ENCODE measurements at regions not wholly inside any gene's neighbourhood (a gene's known extent, or its start where the extent isn't known, plus 50 kb on each side); places are given as distances from the start of the nearest gene placed in this dataset.

GRCh38 chr3:194852345-194852744 is 166.7 kb downstream of the FAM43A start:
- Histone ChIP-seq H3K36me3 (ENCODE audit: control insufficient read depth, insufficient read depth, low read length) (no peaks in the 10 kb centered on the region), H3K27ac (ENCODE audit: low read length) (no peak overlapping the region), H3K4me3 (ENCODE audit: low read length) (no peak overlapping the region), H3K4me1 (ENCODE audit: control insufficient read depth, insufficient read depth, low read length) (no peaks in the 10 kb centered on the region), H3K9me3 (ENCODE audit: control insufficient read depth, insufficient read depth, low read length) (no peaks in the 10 kb centered on the region), H3K27me3 (ENCODE audit: control insufficient read depth, insufficient read depth, low read length) (no peaks in the 10 kb centered on the region)
- Mint-ChIP-seq H3K27ac (no peak overlapping the region), H3K4me3 (no peak overlapping the region), H3K9me3 (no peaks in the 10 kb centered on the region), H3K4me1 (no peaks in the 10 kb centered on the region), H3K36me3 (no peaks in the 10 kb centered on the region), H3K27me3 (ENCODE audit: low read depth in 2 of 2) (peaks cover 4 to 5% of the 10 kb centered on the region in 2 donors)
- intact Hi-C loops (cut with micrococcal nuclease) = no loop called here
- no peak for TF ChIP-seq CTCF (IDR thresholded peaks at IDR 0.05)
- 93% methylated on average over 22 of the region's 22 CpGs for WGBS (ENCODE audit: insufficient coverage)
- ATAC-seq (no peak), DNase-seq (no peak)

- ATAC-seq (no peak), DNase-seq (no peak)
- no peaks in the 10 kb centered on the region for H3K9me3 Mint-ChIP-seq
- WGBS (ENCODE audit: insufficient coverage) = 62% methylated on average over 16 of the region's 16 CpGs
- no peaks in the 10 kb centered on the region for H3K4me1 Mint-ChIP-seq
- no peaks in the 10 kb centered on the region for H3K36me3 Mint-ChIP-seq
- no peaks in the 10 kb centered on the region for H3K4me1 ChIP-seq (ENCODE audit: control insufficient read depth, insufficient read depth, low read length)
- intact Hi-C loops (cut with micrococcal nuclease) = no loop called here
- no peaks in the 10 kb centered on the region for H3K36me3 ChIP-seq (ENCODE audit: control insufficient read depth, insufficient read depth, low read length)
- H3K4me3 ChIP-seq (ENCODE audit: low read length) = no peak overlapping the region
- no peaks in the 10 kb centered on the region for H3K27me3 ChIP-seq (ENCODE audit: control insufficient read depth, insufficient read depth, low read length)
- no peak overlapping the region for H3K4me3 Mint-ChIP-seq
- peaks cover 4 to 5% of the 10 kb centered on the region in 2 donors for H3K27me3 Mint-ChIP-seq (ENCODE audit: low read depth in 2 of 2)
- no peak overlapping the region for H3K27ac ChIP-seq (ENCODE audit: low read length)
- no peaks in the 10 kb centered on the region for H3K9me3 ChIP-seq (ENCODE audit: control insufficient read depth, insufficient read depth, low read length)
- H3K27ac Mint-ChIP-seq = no peak overlapping the region
- TF ChIP-seq CTCF (IDR thresholded peaks at IDR 0.05) = no peak
These were observed 167.3 kb downstream of the FAM43A start for GRCh38 chr3:194852831-194853508.

DNA sequence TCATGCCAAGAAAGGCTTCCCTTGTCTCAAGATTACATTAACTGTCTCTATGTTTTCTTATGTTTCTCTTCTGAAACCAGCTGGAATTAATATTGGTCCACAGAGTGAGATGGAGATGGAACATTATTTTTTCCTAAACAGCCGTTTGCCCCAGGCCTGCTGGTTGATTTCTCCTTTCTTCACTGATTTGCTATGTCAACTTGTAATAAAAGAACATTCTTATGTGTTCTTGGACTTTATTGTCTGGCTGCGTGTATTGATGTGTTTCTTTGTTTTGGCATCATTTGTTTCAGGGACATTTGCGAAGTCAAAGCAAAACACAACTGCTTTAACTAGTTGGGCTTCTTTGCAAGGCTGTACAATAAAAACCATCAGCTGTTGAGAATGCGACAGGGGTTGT is 168.5 kb downstream of the FAM43A start:
- Histone ChIP-seq H3K27me3 (ENCODE audit: control insufficient read depth, insufficient read depth, low read length) (no peaks in the 10 kb centered on the region), H3K4me1 (ENCODE audit: control insufficient read depth, insufficient read depth, low read length) (no peaks in the 10 kb centered on the region), H3K4me3 (ENCODE audit: low read length) (no peak overlapping the region), H3K27ac (ENCODE audit: low read length) (no peak overlapping the region), H3K9me3 (ENCODE audit: control insufficient read depth, insufficient read depth, low read length) (no peaks in the 10 kb centered on the region), H3K36me3 (ENCODE audit: control insufficient read depth, insufficient read depth, low read length) (no peaks in the 10 kb centered on the region)
- no peak overlapping the region for H3K4me3 Mint-ChIP-seq
- DNase-seq = no peak
- no peaks in the 10 kb centered on the region for H3K4me1 Mint-ChIP-seq
- ATAC-seq = no peak
- intact Hi-C loops (cut with micrococcal nuclease) = no loop called here
- no peaks in the 10 kb centered on the region for H3K9me3 Mint-ChIP-seq
- TF ChIP-seq CTCF (IDR thresholded peaks at IDR 0.05) = no peak
- H3K27me3 Mint-ChIP-seq (ENCODE audit: low read depth in 2 of 2) = peaks cover 4 to 5% of the 10 kb centered on the region in 2 donors
- H3K27ac Mint-ChIP-seq = no peak overlapping the region
- H3K36me3 Mint-ChIP-seq = no peaks in the 10 kb centered on the region
- 91% methylated on average over 4 of the region's 4 CpGs for WGBS (ENCODE audit: insufficient coverage)
